HG03432 (cell line): ENCODE measurements at regions not wholly inside any gene's neighbourhood (a gene's known extent, or its start where the extent isn't known, plus 50 kb on each side); places are given as distances from the start of the nearest gene placed in this dataset.

Experiments used
- ATAC-seq: cut with Tn5 transposase; IDR thresholded peaks from one replicate; pipeline ENCODE4 v1.9.1; 2021; ENCODE audit warnings: mild to moderate bottlenecking, moderate library complexity; ENCODE audit not compliant: unreplicated experiment

- ATAC-seq = no peak
Measured at GRCh38 chr10:130481076-130481930, 345.1 kb downstream of the GLRX3 start.

- ATAC-seq = no peak
Measured at GRCh38 chr10:130481936-130482335, 345.7 kb downstream of the GLRX3 start.

GRCh38 chr10:130483691-130484467, 347.7 kb downstream of the GLRX3 start:
- no peak for ATAC-seq

GRCh38 chr10:130484468-130485180, 348.4 kb downstream of the GLRX3 start:
- ATAC-seq = no peak

- ATAC-seq = no peak
Measured at GRCh38 chr10:130485236-130485957, 349.2 kb downstream of the GLRX3 start.

GRCh38 chr10:130485958-130486895, 350.0 kb downstream of the GLRX3 start:
- no peak for ATAC-seq

- ATAC-seq = no peak
Measured at GRCh38 chr10:130486906-130487305, 350.7 kb downstream of the GLRX3 start.

GRCh38 chr10:130487566-130487965, 351.4 kb downstream of the GLRX3 start:
- ATAC-seq = no peak

- no peak for ATAC-seq
Measured at GRCh38 chr10:130489891-130490290, 353.7 kb downstream of the GLRX3 start.

- no peak for ATAC-seq
Measured at GRCh38 chr10:130491011-130491692, 355.0 kb downstream of the GLRX3 start.

GRCh38 chr10:130491693-130492050, 355.5 kb downstream of the GLRX3 start:
- ATAC-seq = no peak

- ATAC-seq = no peak
Measured at GRCh38 chr10:130492266-130492934, 356.2 kb downstream of the GLRX3 start.

- ATAC-seq = no peak
Measured at GRCh38 chr10:130493021-130493420, 356.8 kb downstream of the GLRX3 start.

- ATAC-seq = no peak
Measured at GRCh38 chr10:130493446-130494145, 357.4 kb downstream of the GLRX3 start.

- no peak for ATAC-seq
Measured at GRCh38 chr10:130495116-130495862, 359.1 kb downstream of the GLRX3 start.

GRCh38 chr10:130495891-130496636, 359.9 kb downstream of the GLRX3 start:
- peak; percentile 53 for ATAC-seq
